ENCODE measurements at regions not wholly inside any gene's neighbourhood (a gene's known extent, or its start where the extent isn't known, plus 50 kb on each side); places are given as distances from the start of the nearest gene placed in this dataset.

GRCh38 chr4:58499182-58499581 is 1389.0 kb upstream of the IGFBP7 start:
- TF ChIP-seq CTCF (conservative IDR thresholded peaks at IDR 0.05) (no peak), ZFX (IDR thresholded peaks at IDR 0.05) (no peak)
